Transverse colon (tissue), 4 donors: ENCODE measurements at regions not wholly inside any gene's neighbourhood (a gene's known extent, or its start where the extent isn't known, plus 50 kb on each side); places are given as distances from the start of the nearest gene placed in this dataset.

Experiments used
- DNase-seq: peaks from one replicate; pipeline ENCODE4 v3.0.0-alpha.2; 2019
- H3K27ac ChIP-seq, 4 donors: fragments of 200-600 bp; sonication (generic); 2 replicates each; pipeline ENCODE4 v1.5.1; 2016 to 2018; ENCODE audit warnings: inconsistent platforms in 4 of 4
- H3K27me3 ChIP-seq: fragments of 200-600 bp; sonication (generic); 2 replicates; pipeline ENCODE4 v1.5.1; 2017; ENCODE audit warnings: inconsistent platforms
- H3K36me3 ChIP-seq, 4 donors: fragments of 200-600 bp; sonication (generic); 2 replicates each; pipeline ENCODE4 v1.5.1; 2017 to 2019; ENCODE audit warnings: inconsistent platforms in 4 of 4
- H3K4me1 ChIP-seq, 4 donors: fragments of 200-600 bp; sonication (generic); 2 replicates each; pipeline ENCODE4 v1.5.1; 2017 to 2020; ENCODE audit warnings: inconsistent platforms in 4 of 4
- H3K4me3 ChIP-seq, 4 donors: fragments of 200-600 bp; sonication (generic); 1 replicate in 1 of 4; 2 replicates in 3 of 4; pipeline versions ENCODE4 v1.5.1 to v1.6.1; 2017 to 2019; ENCODE audit warnings: inconsistent platforms in 4 of 4
- H3K9me3 ChIP-seq, 2 donors: fragments of 200-600 bp; sonication (generic); 2 replicates each; pipeline ENCODE4 v1.5.1; 2017 to 2019; ENCODE audit warnings: inconsistent platforms in 2 of 2
- CTCF ChIP-seq, 5 experiments: fragments of 200-600 bp in 3 of 5; fragments of 450-650 bp in 2 of 5; sonication (generic) in 3 of 5; IDR thresholded peaks; 1 replicate in 2 of 5; 2 replicates in 3 of 5; pipeline ENCODE4 v1.5.1; 2016 to 2017; ENCODE audit warnings: antibody characterized with exemption in 5 of 5, inconsistent platforms in 3 of 5, mild to moderate bottlenecking in 2 of 5, moderate library complexity in 1 of 5
- EP300 ChIP-seq: sonication (generic); formaldehyde crosslinking; IDR thresholded peaks from one replicate; pipeline ENCODE4 v1.6.1; 2017; ENCODE audit warnings: antibody characterized with exemption, low read depth
- POLR2A ChIP-seq: fragments of 450-650 bp; IDR thresholded peaks from one replicate; pipeline ENCODE4 v1.6.1; 2016; ENCODE audit warnings: antibody characterized with exemption, mild to moderate bottlenecking, moderate library complexity
- POLR2AphosphoS5 ChIP-seq, 3 donors: sonication (generic); formaldehyde crosslinking; IDR thresholded peaks; one replicate each; pipeline ENCODE4 v1.6.1; 2016; ENCODE audit warnings: antibody characterized with exemption in 3 of 3
- whole genome bisulfite sequencing, 2 donors: methylation state at CpG; one replicate each; pipeline ENCODE4 v1.1.5; 2018; ENCODE audit warnings: low coverage in 1 of 2; 5-methylcytosine and 5-hydroxymethylcytosine counted together
- in situ Hi-C, 4 donors: fragments of 200-750 bp; cut with MboI; loops; one replicate each; pipeline versions ENCODE4 v1.15.0 to v1.15.1; 2017; ENCODE audit warnings: low sequenced_read_pairs in 3 of 4, low pct_ligation_motif_present in 1 of 4, low pct_unique_long_range_greater_than_20kb in 1 of 4
- intact Hi-C: fragments of 100-400 bp; cut with DNase I; formaldehyde crosslinking; loops from one replicate; pipeline ENCODE4 v1.15.1; 2023; ENCODE audit warnings: low total_unique reads

GRCh38 chr12:131636940-131637750 is 73.7 kb upstream of the SFSWAP start:
- WGBS, 2 donors: 73% methylated on average over 16 of the region's 18 CpGs; no CpG with 5 or more reads in 1 of the 2 donors
- Histone ChIP-seq H3K4me1 (no peaks in the 10 kb centered on the region), H3K4me3 (no peak overlapping the region), H3K27me3 (peaks cover 7% of the 10 kb centered on the region), H3K27ac (no peak overlapping the region), H3K9me3 (no peaks in the 10 kb centered on the region), H3K36me3 (no peaks in the 10 kb centered on the region)
- TF ChIP-seq POLR2AphosphoS5 (IDR thresholded peaks at IDR 0.05) (no peak), CTCF (IDR thresholded peaks at IDR 0.05) (no peak), POLR2A (no peak), EP300 (no peak)
- DNase-seq: no peak
- intact Hi-C loops (no loop called here), in situ Hi-C loops (no loop called here)

DNA sequence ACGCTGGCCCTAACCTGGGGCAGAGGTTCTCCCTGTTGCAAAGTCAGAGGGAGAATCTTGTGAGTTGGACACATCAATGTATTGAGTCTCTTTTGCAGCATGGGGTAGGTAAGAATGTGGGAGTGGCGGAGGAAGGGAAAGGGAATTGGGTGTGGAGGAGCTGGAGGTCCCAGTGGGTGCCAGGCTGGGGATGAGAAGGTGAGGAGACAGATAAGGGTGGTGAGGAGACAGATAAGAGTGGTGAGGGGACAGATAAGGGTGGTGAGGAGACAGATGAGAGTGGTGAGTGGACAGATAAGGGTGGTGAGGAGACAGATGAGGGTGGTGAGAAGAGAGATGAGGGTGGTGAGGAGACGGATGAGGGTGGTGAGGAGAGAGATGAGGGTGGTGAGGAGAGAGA is 72.9 kb upstream of the SFSWAP start:
- no peak for TF ChIP-seq EP300
- no peak for TF ChIP-seq CTCF (IDR thresholded peaks at IDR 0.05)
- no peak for TF ChIP-seq POLR2AphosphoS5 (IDR thresholded peaks at IDR 0.05)
- no peak for TF ChIP-seq POLR2A
- H3K27ac ChIP-seq: no peak overlapping the region
- 56 to 89% methylated on average over 2 to 3 of the region's 3 CpGs for WGBS, 2 donors
- intact Hi-C loops (no loop called here), in situ Hi-C loops (no loop called here)
- H3K4me1 ChIP-seq: no peaks in the 10 kb centered on the region
- H3K9me3 ChIP-seq: no peaks in the 10 kb centered on the region
- no peak for DNase-seq
- no peaks in the 10 kb centered on the region for H3K36me3 ChIP-seq
- peaks cover 7% of the 10 kb centered on the region for H3K27me3 ChIP-seq
- H3K4me3 ChIP-seq: no peak overlapping the region

- in situ Hi-C loops (no loop called here), intact Hi-C loops (no loop called here)
- TF ChIP-seq CTCF (IDR thresholded peaks at IDR 0.05) (no peak), EP300 (no peak), POLR2AphosphoS5 (IDR thresholded peaks at IDR 0.05) (no peak), POLR2A (no peak)
- H3K27me3 ChIP-seq: peaks cover 7% of the 10 kb centered on the region
- H3K4me3 ChIP-seq: no peak overlapping the region
- no peak for DNase-seq
- no peak overlapping the region for H3K27ac ChIP-seq
- no peaks in the 10 kb centered on the region for H3K4me1 ChIP-seq
- no peaks in the 10 kb centered on the region for H3K36me3 ChIP-seq
- no peaks in the 10 kb centered on the region for H3K9me3 ChIP-seq
- 51 to 83% methylated on average over 1 to 12 of the region's 12 CpGs for WGBS, 2 donors
These were observed 71.5 kb upstream of the SFSWAP start for GRCh38 chr12:131639270-131639940.

DNA sequence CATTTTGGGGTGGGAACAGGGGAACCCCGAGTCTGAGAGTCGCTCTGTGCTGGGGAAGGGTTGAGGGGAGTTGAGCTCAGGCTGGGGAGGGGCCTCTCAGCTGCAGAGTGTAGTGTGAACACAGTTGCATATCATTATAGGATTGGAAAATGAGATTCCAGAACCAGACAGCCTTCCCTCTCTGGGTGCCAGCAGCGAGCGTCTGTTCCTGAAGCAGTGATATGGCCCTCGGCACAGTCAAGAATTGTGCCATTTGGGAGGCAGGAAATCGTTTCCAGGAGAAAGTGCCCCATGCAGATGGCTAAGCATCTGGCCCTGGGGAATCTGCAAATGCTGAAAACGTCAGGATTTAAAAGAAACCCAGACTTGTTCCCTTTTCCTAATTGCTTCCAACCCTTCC is 70.4 kb upstream of the SFSWAP start:
- intact Hi-C loops: no loop called here
- Histone ChIP-seq H3K4me3 (no peak overlapping the region), H3K27me3 (peaks cover 7% of the 10 kb centered on the region), H3K9me3 (no peaks in the 10 kb centered on the region), H3K4me1 (no peaks in the 10 kb centered on the region), H3K27ac (no peak overlapping the region), H3K36me3 (no peaks in the 10 kb centered on the region)
- no peak for DNase-seq
- no peak for TF ChIP-seq POLR2A
- TF ChIP-seq CTCF (IDR thresholded peaks at IDR 0.05): no peak
- TF ChIP-seq POLR2AphosphoS5 (IDR thresholded peaks at IDR 0.05): no peak
- in situ Hi-C loops: loop anchor here in 1 of 4 donors (5.0 kb wide), 1 partner anchor 328 kb away; no protein-coding TSS in a partner anchor
- WGBS, 2 donors: 60 to 64% methylated on average over 2 to 7 of the region's 7 CpGs
